ENCODE measurements at regions not wholly inside any gene's neighbourhood (a gene's known extent, or its start where the extent isn't known, plus 50 kb on each side); places are given as distances from the start of the nearest gene placed in this dataset.

DNA sequence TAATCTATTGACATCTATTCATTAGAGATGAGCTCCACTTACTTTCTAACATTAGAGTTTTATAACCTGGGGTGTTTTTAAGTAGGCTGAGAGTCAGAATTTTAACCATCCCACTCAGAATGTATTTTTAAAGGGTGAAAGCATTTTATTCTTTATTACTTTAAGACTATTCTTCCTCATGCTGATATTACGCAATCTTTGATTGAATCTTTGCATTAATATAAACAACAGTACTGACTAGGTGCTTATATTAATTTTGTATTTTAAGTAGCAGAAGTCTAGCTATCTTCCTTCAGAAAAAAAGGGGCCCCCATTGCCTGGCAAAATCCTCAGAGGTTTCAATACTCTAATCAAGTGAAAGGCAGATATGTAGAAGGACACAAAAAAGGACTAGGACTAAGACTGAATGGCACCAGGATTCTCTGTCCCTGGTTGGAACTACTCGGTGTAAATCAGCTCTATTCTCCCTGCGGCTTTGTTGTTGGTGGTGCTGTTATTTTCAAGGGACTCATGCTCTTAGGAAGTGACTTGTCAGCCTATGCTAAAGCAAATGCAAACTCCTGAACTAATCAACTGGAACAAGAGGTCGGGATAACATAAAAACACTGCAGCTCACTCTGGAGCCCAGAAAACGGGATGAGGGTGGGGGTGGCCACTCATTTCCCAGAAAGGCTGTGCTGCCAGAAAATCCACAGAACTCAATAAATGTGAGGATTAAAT, 1324.4 kb downstream of the GRIK2 start:
- TF ChIP-seq CEBPB (IDR thresholded peaks at IDR 0.05; ENCODE audit: low read depth, low read length) (peak; percentile 95), RXRA (IDR thresholded peaks at IDR 0.05; ENCODE audit: insufficient read depth, low read depth, low read length) (no peak)
- no peak overlapping the region for H3K9ac ChIP-seq (replicated peaks in 1 of 4; ENCODE audit: extremely low read depth in 1 of 4, low read depth in 3 of 4, low read length in 3 of 4)
- ChIA-PET POLR2A (ENCODE audit: partially characterized antibody) (no interaction called here), CTCF (ENCODE audit: partially characterized antibody) (no interaction called here)
- WGBS, 2 experiments (ENCODE audit: extremely low coverage in 1 of 2, insufficient coverage in 1 of 2, insufficient read length in 1 of 2, insufficient replicate concordance in 2 of 2, low coverage in 1 of 2, low lambda C conversion rate in 2 of 2, missing lambda C conversion rate in 1 of 2), result 76% methylated on average over 5 of the region's 5 CpGs; no CpG with 5 or more reads in 1 of the 2 experiments
- H3K18ac ChIP-seq (ENCODE audit: extremely low read depth, low read length), result no peak overlapping the region
- no peak overlapping the region for H3K27ac ChIP-seq (ENCODE audit: low read depth, low read length)
- no peak overlapping the region for H2BK5ac ChIP-seq (ENCODE audit: low read depth, low read length)
- H3K27me3 ChIP-seq (replicated peaks in 1 of 4; ENCODE audit: control insufficient read depth in 3 of 4, extremely low read depth in 1 of 4, insufficient read depth in 3 of 4, low read length in 3 of 4), result no peaks in the 10 kb centered on the region
- H4K8ac ChIP-seq (ENCODE audit: extremely low read depth, insufficient read depth, low read length), result no peak overlapping the region
- H3K14ac ChIP-seq (ENCODE audit: insufficient read length), result no peak overlapping the region
- no peak overlapping the region for H3K4ac ChIP-seq (replicated peaks; ENCODE audit: insufficient read length, low read depth, low read length)
- no peak overlapping the region for H3K23ac ChIP-seq (ENCODE audit: insufficient read length)
- no peaks in the 10 kb centered on the region for H4K20me1 ChIP-seq (replicated peaks in 1 of 2; ENCODE audit: control insufficient read depth in 1 of 2, insufficient read depth in 2 of 2, low read length in 2 of 2)
- H3K79me2 ChIP-seq (ENCODE audit: control insufficient read depth in 1 of 2, insufficient read depth in 2 of 2, low read length in 2 of 2), result no peaks in the 10 kb centered on the region
- no peaks in the 10 kb centered on the region for H3K23me2 ChIP-seq (ENCODE audit: low read depth, low read length)
- H3K56ac ChIP-seq (replicated peaks; ENCODE audit: insufficient read length, low read depth, low read length), result no peak overlapping the region
- no peaks in the 10 kb centered on the region for H3K36me3 ChIP-seq (ENCODE audit: control insufficient read depth in 2 of 4, insufficient read depth in 4 of 4, low read length in 3 of 4)
- no peak overlapping the region for H4K91ac ChIP-seq (replicated peaks; ENCODE audit: insufficient read length, low read length)
- no peak overlapping the region for H2BK12ac ChIP-seq (ENCODE audit: low read depth, low read length)
- H2AK5ac ChIP-seq (ENCODE audit: low read depth, low read length), result no peak overlapping the region
- DNase-seq (ENCODE audit: low read depth in 1 of 2, low spot score in 2 of 2), result no peak
- H2BK20ac ChIP-seq (ENCODE audit: low read length), result no peak overlapping the region
- H3K9me3 ChIP-seq (ENCODE audit: insufficient read depth in 2 of 2, low read depth in 1 of 2, low read length in 1 of 2), result no peaks in the 10 kb centered on the region; a peak in 1 of 4 replicates
- peaks cover 0 to 2% (median 0%) of the 10 kb centered on the region in 4 experiments; a peak in 2 of 7 replicates for H3K4me1 ChIP-seq (replicated peaks in 1 of 4; ENCODE audit: control insufficient read depth in 3 of 4, insufficient read depth in 4 of 4, low read length in 3 of 4)
- H3K4me3 ChIP-seq (ENCODE audit: extremely low read depth in 1 of 4, insufficient read depth in 2 of 4, low read depth in 3 of 4, low read length in 4 of 4), result no peak overlapping the region
- no peak overlapping the region for H3K4me2 ChIP-seq (ENCODE audit: insufficient read depth in 1 of 2, low read depth in 2 of 2, low read length in 2 of 2)
- no peak for FAIRE-seq
- H3K79me1 ChIP-seq (ENCODE audit: low read depth, low read length), result no peaks in the 10 kb centered on the region
- no peak overlapping the region for H4K5ac ChIP-seq (ENCODE audit: insufficient read length, low read depth, low read length)
- peak overlapping the region; percentile 95 for H2AFZ ChIP-seq (ENCODE audit: low read length)
- H2BK120ac ChIP-seq (replicated peaks; ENCODE audit: low read depth, low read length), result no peak overlapping the region
- H2BK15ac ChIP-seq (ENCODE audit: low read length), result no peak overlapping the region

All from H1 (cell line).